Liver (tissue), 8 donors: ENCODE measurements at regions not wholly inside any gene's neighbourhood (a gene's known extent, or its start where the extent isn't known, plus 50 kb on each side); places are given as distances from the start of the nearest gene placed in this dataset.

Source experiments
- DNase-seq: peaks from one replicate; pipeline ENCODE4 v3.0.0-alpha.2; 2017; ENCODE audit warnings: low spot score
- H3K27ac ChIP-seq, 2 donors: one replicate each; pipeline ENCODE4 v1.7.0; 2013; ENCODE audit warnings: inconsistent platforms in 2 of 2, low read length in 2 of 2, control low read depth in 1 of 2, low read depth in 1 of 2, mild to moderate bottlenecking in 1 of 2
- H3K27me3 ChIP-seq, 4 donors: one replicate each; pipeline versions ENCODE4 v1.6.1 to v1.7.0; 2013; ENCODE audit warnings: low read length in 3 of 4, inconsistent platforms in 1 of 4, mild to moderate bottlenecking in 1 of 4, moderate library complexity in 1 of 4; ENCODE audit not compliant: control insufficient read depth in 4 of 4, insufficient read depth in 4 of 4
- H3K36me3 ChIP-seq, 4 donors: one replicate each; pipeline versions ENCODE4 v1.6.1 to v1.7.0; 2013; ENCODE audit warnings: low read length in 3 of 4, mild to moderate bottlenecking in 3 of 4, low read depth in 1 of 4, moderate library complexity in 1 of 4; ENCODE audit not compliant: control insufficient read depth in 4 of 4, insufficient read depth in 3 of 4
- H3K4me1 ChIP-seq, 4 donors: one replicate each; pipeline versions ENCODE4 v1.6.1 to v1.7.0; 2013; ENCODE audit warnings: low read length in 3 of 4, mild to moderate bottlenecking in 3 of 4, moderate library complexity in 1 of 4; ENCODE audit not compliant: control insufficient read depth in 4 of 4, insufficient read depth in 4 of 4
- H3K4me3 ChIP-seq, 3 donors: one replicate each; pipeline versions ENCODE4 v1.6.1 to v1.7.0; 2013; ENCODE audit warnings: low read length in 3 of 3, control low read depth in 1 of 3, low read depth in 1 of 3, mild to moderate bottlenecking in 1 of 3
- H3K9ac ChIP-seq, 2 donors: one replicate each; pipeline ENCODE4 v1.7.0; 2013; ENCODE audit warnings: low read length in 2 of 2, mild to moderate bottlenecking in 2 of 2, moderate library complexity in 2 of 2, control low read depth in 1 of 2, low read depth in 1 of 2
- H3K9me3 ChIP-seq, 4 donors: one replicate each; pipeline versions ENCODE4 v1.6.1 to v1.7.0; 2013; ENCODE audit warnings: low read length in 3 of 4; ENCODE audit not compliant: control insufficient read depth in 4 of 4
- EGR1 ChIP-seq, 2 donors: IDR thresholded peaks; 2 replicates each; pipeline ENCODE4 v1.6.1; 2016 to 2018; ENCODE audit warnings: antibody characterized with exemption in 2 of 2, low read depth in 2 of 2
- FOXA1 ChIP-seq: IDR thresholded peaks from 2 replicates; pipeline ENCODE4 v1.6.1; 2016; ENCODE audit warnings: antibody characterized with exemption
- FOXA2 ChIP-seq: IDR thresholded peaks from 2 replicates; pipeline ENCODE4 v1.6.1; 2016; ENCODE audit warnings: antibody characterized with exemption
- GABPA ChIP-seq, 2 donors: IDR thresholded peaks in 1 of 2; conservative IDR thresholded peaks in 1 of 2; 2 replicates each; pipeline ENCODE4 v1.6.1; 2016; ENCODE audit warnings: antibody characterized with exemption in 2 of 2, mild to moderate bottlenecking in 1 of 2, moderate library complexity in 1 of 2
- HNF4A ChIP-seq, 2 donors: conservative IDR thresholded peaks; 2 replicates each; pipeline ENCODE4 v1.6.1; 2016; ENCODE audit warnings: antibody characterized with exemption in 2 of 2, mild to moderate bottlenecking in 2 of 2
- HNF4G ChIP-seq: IDR thresholded peaks from 2 replicates; pipeline ENCODE4 v1.6.1; 2016; ENCODE audit warnings: antibody characterized with exemption
- JUND ChIP-seq, 2 donors: IDR thresholded peaks; 2 replicates each; pipeline ENCODE4 v1.6.1; 2016; ENCODE audit warnings: antibody characterized with exemption in 2 of 2
- NR2F2 ChIP-seq: IDR thresholded peaks from 2 replicates; pipeline ENCODE4 v1.6.1; 2016; ENCODE audit warnings: antibody characterized with exemption
- RAD21 ChIP-seq, 2 donors: IDR thresholded peaks; 2 replicates each; pipeline ENCODE4 v1.6.1; 2016; ENCODE audit warnings: antibody characterized with exemption in 2 of 2, mild to moderate bottlenecking in 2 of 2
- RXRA ChIP-seq, 2 donors: IDR thresholded peaks; 2 replicates each; pipeline ENCODE4 v1.6.1; 2017 to 2018; ENCODE audit warnings: antibody characterized with exemption in 2 of 2, mild to moderate bottlenecking in 1 of 2
- SP1 ChIP-seq: IDR thresholded peaks from 2 replicates; pipeline ENCODE4 v1.6.1; 2018; ENCODE audit warnings: antibody characterized with exemption, mild to moderate bottlenecking
- TAF1 ChIP-seq: conservative IDR thresholded peaks from 2 replicates; pipeline ENCODE4 v1.6.1; 2016; ENCODE audit warnings: antibody characterized with exemption, mild to moderate bottlenecking
- YY1 ChIP-seq: IDR thresholded peaks from 2 replicates; pipeline ENCODE4 v1.6.1; 2016; ENCODE audit warnings: antibody characterized with exemption, mild to moderate bottlenecking
- WGBS: extraction: QIAGEN DNeasy Blood & Tissue Kit; methylation state at CpG from one replicate; pipeline ENCODE4 v1.1.7; 2013; 5-methylcytosine and 5-hydroxymethylcytosine counted together
- TF ChIP-seq, protein P1 (sequence below): IDR thresholded peaks from 2 replicates; pipeline ENCODE4 v1.6.1; 2016; ENCODE audit warnings: antibody characterized with exemption
- TF ChIP-seq, protein P2 (sequence below): IDR thresholded peaks from 2 replicates; pipeline ENCODE4 v1.6.1; 2016; ENCODE audit warnings: antibody characterized with exemption, mild to moderate bottlenecking
- TF ChIP-seq, protein P3 (sequence below): fragments of 150-350 bp; IDR thresholded peaks from 2 replicates; pipeline ENCODE4 v1.5.1; 2017; ENCODE audit warnings: improper control_type of control experiment, low read depth, low read length; ENCODE audit not compliant: missing input control
- TF ChIP-seq, protein P4 (sequence below): IDR thresholded peaks from 2 replicates; pipeline ENCODE4 v1.6.1; 2016; ENCODE audit warnings: antibody characterized with exemption
- donor health status: healthy.
- donor health status: healthy.
- donor health status: healthy.
- donor health status: healthy.
- donor health status: healthy.

DNA sequence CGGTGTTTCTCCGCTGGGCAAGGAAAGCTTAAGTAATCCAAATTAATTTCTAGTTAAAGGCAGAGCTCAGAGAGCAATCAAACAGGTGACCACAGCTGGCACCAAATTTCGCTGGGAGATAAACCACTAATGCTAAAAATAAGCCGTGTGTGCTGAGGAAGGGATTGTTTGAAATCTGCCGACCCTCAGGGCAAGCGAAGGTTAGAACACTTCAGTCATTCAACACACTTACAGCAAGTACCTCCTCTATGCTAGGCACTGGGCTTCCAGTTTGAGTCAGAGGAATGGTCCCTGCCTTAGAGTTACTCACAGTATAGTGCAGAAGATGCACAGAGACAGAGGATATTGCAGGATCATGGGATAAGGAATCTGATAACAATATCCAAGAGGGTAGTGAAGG is 467.9 kb upstream of the PODXL start:
- no peaks in the 10 kb centered on the region for H3K36me3 ChIP-seq
- no peaks in the 10 kb centered on the region for H3K4me1 ChIP-seq
- peaks cover 0 to 9% (median 0%) of the 10 kb centered on the region in 4 donors for H3K27me3 ChIP-seq
- no peak overlapping the region for H3K27ac ChIP-seq
- no peak overlapping the region for H3K9ac ChIP-seq
- TF ChIP-seq FOXA1 (no peak), HNF4A (conservative IDR thresholded peaks at IDR 0.05) (no peak), GABPA (IDR thresholded peaks at IDR 0.05 in 1 of 2, conservative IDR thresholded peaks at IDR 0.05 in 1 of 2) (no peak), JUND (IDR thresholded peaks at IDR 0.05) (no peak), RXRA (IDR thresholded peaks at IDR 0.05) (no peak), HNF4G (no peak), RAD21 (IDR thresholded peaks at IDR 0.05) (no peak), EGR1 (IDR thresholded peaks at IDR 0.05; ENCODE audit: low read depth in 2 of 2) (no peak), YY1 (no peak), NR2F2 (no peak), TAF1 (no peak), FOXA2 (no peak), SP1 (no peak)
- TF ChIP-seq, protein P1, sequence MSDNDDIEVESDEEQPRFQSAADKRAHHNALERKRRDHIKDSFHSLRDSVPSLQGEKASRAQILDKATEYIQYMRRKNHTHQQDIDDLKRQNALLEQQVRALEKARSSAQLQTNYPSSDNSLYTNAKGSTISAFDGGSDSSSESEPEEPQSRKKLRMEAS: no peak
- TF ChIP-seq, protein P2, sequence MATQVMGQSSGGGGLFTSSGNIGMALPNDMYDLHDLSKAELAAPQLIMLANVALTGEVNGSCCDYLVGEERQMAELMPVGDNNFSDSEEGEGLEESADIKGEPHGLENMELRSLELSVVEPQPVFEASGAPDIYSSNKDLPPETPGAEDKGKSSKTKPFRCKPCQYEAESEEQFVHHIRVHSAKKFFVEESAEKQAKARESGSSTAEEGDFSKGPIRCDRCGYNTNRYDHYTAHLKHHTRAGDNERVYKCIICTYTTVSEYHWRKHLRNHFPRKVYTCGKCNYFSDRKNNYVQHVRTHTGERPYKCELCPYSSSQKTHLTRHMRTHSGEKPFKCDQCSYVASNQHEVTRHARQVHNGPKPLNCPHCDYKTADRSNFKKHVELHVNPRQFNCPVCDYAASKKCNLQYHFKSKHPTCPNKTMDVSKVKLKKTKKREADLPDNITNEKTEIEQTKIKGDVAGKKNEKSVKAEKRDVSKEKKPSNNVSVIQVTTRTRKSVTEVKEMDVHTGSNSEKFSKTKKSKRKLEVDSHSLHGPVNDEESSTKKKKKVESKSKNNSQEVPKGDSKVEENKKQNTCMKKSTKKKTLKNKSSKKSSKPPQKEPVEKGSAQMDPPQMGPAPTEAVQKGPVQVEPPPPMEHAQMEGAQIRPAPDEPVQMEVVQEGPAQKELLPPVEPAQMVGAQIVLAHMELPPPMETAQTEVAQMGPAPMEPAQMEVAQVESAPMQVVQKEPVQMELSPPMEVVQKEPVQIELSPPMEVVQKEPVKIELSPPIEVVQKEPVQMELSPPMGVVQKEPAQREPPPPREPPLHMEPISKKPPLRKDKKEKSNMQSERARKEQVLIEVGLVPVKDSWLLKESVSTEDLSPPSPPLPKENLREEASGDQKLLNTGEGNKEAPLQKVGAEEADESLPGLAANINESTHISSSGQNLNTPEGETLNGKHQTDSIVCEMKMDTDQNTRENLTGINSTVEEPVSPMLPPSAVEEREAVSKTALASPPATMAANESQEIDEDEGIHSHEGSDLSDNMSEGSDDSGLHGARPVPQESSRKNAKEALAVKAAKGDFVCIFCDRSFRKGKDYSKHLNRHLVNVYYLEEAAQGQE: no peak
- TF ChIP-seq, protein P3, sequence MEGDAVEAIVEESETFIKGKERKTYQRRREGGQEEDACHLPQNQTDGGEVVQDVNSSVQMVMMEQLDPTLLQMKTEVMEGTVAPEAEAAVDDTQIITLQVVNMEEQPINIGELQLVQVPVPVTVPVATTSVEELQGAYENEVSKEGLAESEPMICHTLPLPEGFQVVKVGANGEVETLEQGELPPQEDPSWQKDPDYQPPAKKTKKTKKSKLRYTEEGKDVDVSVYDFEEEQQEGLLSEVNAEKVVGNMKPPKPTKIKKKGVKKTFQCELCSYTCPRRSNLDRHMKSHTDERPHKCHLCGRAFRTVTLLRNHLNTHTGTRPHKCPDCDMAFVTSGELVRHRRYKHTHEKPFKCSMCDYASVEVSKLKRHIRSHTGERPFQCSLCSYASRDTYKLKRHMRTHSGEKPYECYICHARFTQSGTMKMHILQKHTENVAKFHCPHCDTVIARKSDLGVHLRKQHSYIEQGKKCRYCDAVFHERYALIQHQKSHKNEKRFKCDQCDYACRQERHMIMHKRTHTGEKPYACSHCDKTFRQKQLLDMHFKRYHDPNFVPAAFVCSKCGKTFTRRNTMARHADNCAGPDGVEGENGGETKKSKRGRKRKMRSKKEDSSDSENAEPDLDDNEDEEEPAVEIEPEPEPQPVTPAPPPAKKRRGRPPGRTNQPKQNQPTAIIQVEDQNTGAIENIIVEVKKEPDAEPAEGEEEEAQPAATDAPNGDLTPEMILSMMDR: no peak
- TF ChIP-seq, protein P4, sequence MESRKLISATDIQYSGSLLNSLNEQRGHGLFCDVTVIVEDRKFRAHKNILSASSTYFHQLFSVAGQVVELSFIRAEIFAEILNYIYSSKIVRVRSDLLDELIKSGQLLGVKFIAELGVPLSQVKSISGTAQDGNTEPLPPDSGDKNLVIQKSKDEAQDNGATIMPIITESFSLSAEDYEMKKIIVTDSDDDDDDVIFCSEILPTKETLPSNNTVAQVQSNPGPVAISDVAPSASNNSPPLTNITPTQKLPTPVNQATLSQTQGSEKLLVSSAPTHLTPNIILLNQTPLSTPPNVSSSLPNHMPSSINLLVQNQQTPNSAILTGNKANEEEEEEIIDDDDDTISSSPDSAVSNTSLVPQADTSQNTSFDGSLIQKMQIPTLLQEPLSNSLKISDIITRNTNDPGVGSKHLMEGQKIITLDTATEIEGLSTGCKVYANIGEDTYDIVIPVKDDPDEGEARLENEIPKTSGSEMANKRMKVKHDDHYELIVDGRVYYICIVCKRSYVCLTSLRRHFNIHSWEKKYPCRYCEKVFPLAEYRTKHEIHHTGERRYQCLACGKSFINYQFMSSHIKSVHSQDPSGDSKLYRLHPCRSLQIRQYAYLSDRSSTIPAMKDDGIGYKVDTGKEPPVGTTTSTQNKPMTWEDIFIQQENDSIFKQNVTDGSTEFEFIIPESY: no peak
- no peak for DNase-seq
- H3K4me3 ChIP-seq: no peak overlapping the region
- WGBS: 74% methylated on average over 6 of the region's 6 CpGs
- no peaks in the 10 kb centered on the region for H3K9me3 ChIP-seq

DNA sequence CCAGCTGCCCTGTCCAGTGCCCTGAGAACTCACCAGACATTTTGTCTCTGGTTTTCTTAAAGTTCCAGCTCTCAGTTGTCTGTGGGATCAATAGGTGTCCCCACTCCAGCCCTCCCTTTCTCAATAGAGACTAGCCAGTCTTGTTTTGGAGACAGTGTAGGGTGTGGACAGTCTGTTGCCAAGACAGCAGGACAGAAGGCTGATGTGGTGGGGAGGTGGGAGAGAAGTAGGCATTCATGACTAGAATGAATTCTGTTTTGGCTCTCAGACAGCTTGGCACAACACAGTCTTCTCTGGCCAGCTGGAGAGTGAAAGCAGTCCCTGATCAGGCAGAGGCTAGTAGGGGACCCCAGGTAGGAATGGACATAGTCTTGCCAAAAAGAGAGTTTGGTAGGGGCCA is 467.0 kb upstream of the PODXL start:
- H3K36me3 ChIP-seq: no peaks in the 10 kb centered on the region
- no peak for DNase-seq
- no peak overlapping the region for H3K9ac ChIP-seq
- TF ChIP-seq TAF1 (no peak), NR2F2 (no peak), YY1 (no peak), RXRA (IDR thresholded peaks at IDR 0.05) (no peak), GABPA (IDR thresholded peaks at IDR 0.05 in 1 of 2, conservative IDR thresholded peaks at IDR 0.05 in 1 of 2) (no peak)
- TF ChIP-seq, protein P4: no peak
- TF ChIP-seq, protein P3: no peak
- H3K27me3 ChIP-seq: peaks cover 0 to 9% (median 0%) of the 10 kb centered on the region in 4 donors
- H3K4me3 ChIP-seq: no peak overlapping the region
- H3K27ac ChIP-seq: no peak overlapping the region
- H3K4me1 ChIP-seq: no peaks in the 10 kb centered on the region
- no peaks in the 10 kb centered on the region for H3K9me3 ChIP-seq
